ENCODE measurements at regions not wholly inside any gene's neighbourhood (a gene's known extent, or its start where the extent isn't known, plus 50 kb on each side); places are given as distances from the start of the nearest gene placed in this dataset.

DNA sequence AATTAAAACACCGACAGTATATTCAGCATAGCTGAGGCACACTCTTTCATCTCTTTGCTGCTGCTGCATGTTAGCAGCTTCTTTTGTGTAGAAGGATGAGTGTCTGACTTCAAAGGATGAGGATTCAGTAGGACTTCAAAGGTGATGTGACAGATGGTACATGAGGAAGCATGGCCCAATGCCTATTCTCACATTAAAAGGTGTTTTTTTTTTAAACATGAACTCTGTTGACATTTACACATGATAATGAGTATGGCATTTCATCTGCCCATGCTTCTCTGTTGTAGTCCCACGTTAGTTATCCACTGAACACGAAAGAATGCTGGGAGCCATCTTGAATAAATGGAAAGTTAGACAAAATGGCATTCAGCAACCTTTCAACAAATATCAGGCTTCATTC, 1950.8 kb upstream of the PIK3C3 start:
- Histone ChIP-seq H3K27ac (no peak overlapping the region), H3K4me1 (no peaks in the 10 kb centered on the region), H3K9me3 (peaks cover 0 to 7% (median 0%) of the 10 kb centered on the region in 12 donors), H3K27me3 (no peaks in the 10 kb centered on the region), H3K4me3 (no peak overlapping the region), H3K36me3 (no peaks in the 10 kb centered on the region)
- DNase-seq, result no peak
- intact Hi-C loops (cut with DNase I), result no loop called here
- ATAC-seq, result no peak
- no peak for TF ChIP-seq POLR2A (IDR thresholded peaks at IDR 0.05)
- TF ChIP-seq, protein P1, sequence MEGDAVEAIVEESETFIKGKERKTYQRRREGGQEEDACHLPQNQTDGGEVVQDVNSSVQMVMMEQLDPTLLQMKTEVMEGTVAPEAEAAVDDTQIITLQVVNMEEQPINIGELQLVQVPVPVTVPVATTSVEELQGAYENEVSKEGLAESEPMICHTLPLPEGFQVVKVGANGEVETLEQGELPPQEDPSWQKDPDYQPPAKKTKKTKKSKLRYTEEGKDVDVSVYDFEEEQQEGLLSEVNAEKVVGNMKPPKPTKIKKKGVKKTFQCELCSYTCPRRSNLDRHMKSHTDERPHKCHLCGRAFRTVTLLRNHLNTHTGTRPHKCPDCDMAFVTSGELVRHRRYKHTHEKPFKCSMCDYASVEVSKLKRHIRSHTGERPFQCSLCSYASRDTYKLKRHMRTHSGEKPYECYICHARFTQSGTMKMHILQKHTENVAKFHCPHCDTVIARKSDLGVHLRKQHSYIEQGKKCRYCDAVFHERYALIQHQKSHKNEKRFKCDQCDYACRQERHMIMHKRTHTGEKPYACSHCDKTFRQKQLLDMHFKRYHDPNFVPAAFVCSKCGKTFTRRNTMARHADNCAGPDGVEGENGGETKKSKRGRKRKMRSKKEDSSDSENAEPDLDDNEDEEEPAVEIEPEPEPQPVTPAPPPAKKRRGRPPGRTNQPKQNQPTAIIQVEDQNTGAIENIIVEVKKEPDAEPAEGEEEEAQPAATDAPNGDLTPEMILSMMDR (IDR thresholded peaks at IDR 0.05), result no peak
- WGBS, 4 donors, result 81 to 90% (median 85%) methylated on average over 3 of the region's 3 CpGs

DNA sequence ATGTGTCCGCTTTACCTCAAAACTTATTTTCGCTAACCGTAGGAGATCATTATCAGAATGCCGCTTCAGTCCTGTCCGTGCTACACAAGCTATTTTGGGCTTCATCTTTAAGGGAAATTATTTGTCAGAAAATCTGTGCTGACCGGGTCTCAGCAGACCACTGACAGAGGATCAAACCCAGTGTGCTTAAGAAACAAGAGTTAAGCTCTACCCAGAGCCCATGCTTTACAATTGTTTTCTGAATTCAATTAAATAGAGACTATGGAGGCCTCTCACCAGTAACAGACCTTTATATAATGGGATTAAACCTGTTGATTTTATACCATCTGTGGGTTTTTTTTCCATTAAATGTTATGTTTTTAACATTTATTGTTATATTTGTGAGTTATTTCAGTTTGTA, 1956.7 kb upstream of the PIK3C3 start:
- Histone ChIP-seq H3K4me1 (no peaks in the 10 kb centered on the region), H3K36me3 (no peaks in the 10 kb centered on the region), H3K27me3 (no peaks in the 10 kb centered on the region), H3K27ac (no peak overlapping the region), H3K4me3 (no peak overlapping the region), H3K9me3 (peaks cover 0 to 12% (median 0%) of the 10 kb centered on the region in 12 donors)
- DNase-seq, result no peak
- intact Hi-C loops (cut with DNase I), result loop anchor here in 1 of 10 donors (10.0 kb wide), 1 partner anchor 56 kb away; no protein-coding TSS in a partner anchor
- ATAC-seq, result no peak
- WGBS, 4 donors, result 87 to 91% (median 88%) methylated on average over 6 of the region's 6 CpGs
- TF ChIP-seq, protein P1 (IDR thresholded peaks at IDR 0.05), result no peak
- TF ChIP-seq POLR2A (IDR thresholded peaks at IDR 0.05), result no peak

DNA sequence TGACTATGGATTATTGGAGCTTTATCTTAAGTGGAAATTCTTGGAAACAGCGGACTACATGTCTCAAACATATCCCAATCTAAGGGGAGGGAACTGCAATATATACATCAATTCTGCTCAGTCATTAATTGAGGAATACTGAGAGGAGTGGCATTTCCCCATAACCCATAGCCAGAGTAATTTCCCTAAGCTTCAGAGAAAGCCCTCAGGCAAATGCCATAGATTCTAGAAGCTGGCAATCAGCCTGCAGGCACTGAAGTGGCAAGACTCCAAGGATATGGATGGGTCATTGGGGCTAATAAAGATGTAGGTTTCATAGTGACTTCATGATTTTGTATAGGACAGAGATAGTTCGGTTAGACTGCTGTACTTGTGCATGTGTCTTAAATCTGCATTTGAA, 1960.5 kb upstream of the PIK3C3 start:
- no peaks in the 10 kb centered on the region for H3K36me3 ChIP-seq
- no peak for ATAC-seq
- intact Hi-C loops (cut with DNase I), result loop anchor here in 1 of 10 donors (10.0 kb wide), 1 partner anchor 60 kb away; no protein-coding TSS in a partner anchor
- H3K4me3 ChIP-seq, result no peak overlapping the region
- H3K27ac ChIP-seq, result no peak overlapping the region
- TF ChIP-seq, protein P1 (IDR thresholded peaks at IDR 0.05), result no peak
- TF ChIP-seq POLR2A (IDR thresholded peaks at IDR 0.05), result no peak
- WGBS, 4 donors, result 81 to 91% (median 85%) methylated on average over 2 of the region's 2 CpGs
- H3K4me1 ChIP-seq, result no peaks in the 10 kb centered on the region
- H3K27me3 ChIP-seq, result no peaks in the 10 kb centered on the region
- no peak for DNase-seq
- H3K9me3 ChIP-seq, result peaks cover 0 to 7% (median 0%) of the 10 kb centered on the region in 12 donors

DNA sequence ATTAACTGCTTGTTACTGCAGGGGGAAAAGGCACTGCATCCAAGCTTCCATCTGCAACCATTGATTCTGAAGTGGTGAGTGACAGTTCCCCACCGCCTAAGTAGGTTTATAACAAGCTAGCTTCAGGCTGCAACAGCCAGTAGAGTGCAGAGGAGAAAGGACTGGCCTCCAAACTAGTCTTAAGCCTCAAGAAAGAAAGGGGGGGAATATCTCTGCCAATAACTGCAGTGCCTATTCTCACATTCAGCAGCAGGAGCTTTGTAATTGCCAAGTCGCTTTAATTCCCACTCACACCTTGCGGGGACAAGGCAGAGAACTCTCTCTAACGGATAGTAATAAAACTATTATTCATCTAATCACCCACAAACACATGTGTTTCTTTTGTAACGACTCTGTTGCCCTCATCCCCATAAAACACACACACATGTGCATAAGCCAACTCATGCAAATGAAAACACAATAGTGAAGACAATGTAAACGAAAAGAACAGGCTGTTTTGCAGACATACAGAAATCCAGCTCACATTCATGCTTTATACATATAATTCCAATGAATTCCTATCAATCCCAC, 1963.3 kb upstream of the PIK3C3 start:
- no peak overlapping the region for H3K27ac ChIP-seq
- WGBS, 4 donors, result 77 to 80% (median 79%) methylated on average over 6 of the region's 6 CpGs
- ATAC-seq (no peak), DNase-seq (no peak)
- no peaks in the 10 kb centered on the region for H3K27me3 ChIP-seq
- no peaks in the 10 kb centered on the region for H3K36me3 ChIP-seq
- H3K4me3 ChIP-seq, result no peak overlapping the region
- H3K9me3 ChIP-seq, result no peaks in the 10 kb centered on the region
- no peak for TF ChIP-seq POLR2A (IDR thresholded peaks at IDR 0.05)
- TF ChIP-seq, protein P1 (IDR thresholded peaks at IDR 0.05), result no peak
- H3K4me1 ChIP-seq, result no peaks in the 10 kb centered on the region
- intact Hi-C loops (cut with DNase I), result loop anchor here in 1 of 10 donors (10.0 kb wide), 1 partner anchor 63 kb away; no protein-coding TSS in a partner anchor
